Activated effector memory CD4-positive, alpha-beta T cell treated with anti-CD3 and anti-CD28 coated beads, Interleukin-2, amount 50 U/mL, for 16 hours (primary cell): ENCODE measurements at regions not wholly inside any gene's neighbourhood (a gene's known extent, or its start where the extent isn't known, plus 50 kb on each side); places are given as distances from the start of the nearest gene placed in this dataset.
"Not testable (repeated sequence)": the region's sequence is repeated elsewhere in the genome, so short reads cannot be mapped to it uniquely, and the experiment has no call there.

Source experiments
- DNase-seq: peaks from one replicate; pipeline ENCODE4 v3.0.0-alpha.2; 2020

- DNase-seq = no peak
These were observed 336.7 kb downstream of the GJA1 start for GRCh38 chr6:121771937-121772720.

GRCh38 chr6:121776054-121776453 lies 340.6 kb downstream of the GJA1 start:
- no peak for DNase-seq

DNA sequence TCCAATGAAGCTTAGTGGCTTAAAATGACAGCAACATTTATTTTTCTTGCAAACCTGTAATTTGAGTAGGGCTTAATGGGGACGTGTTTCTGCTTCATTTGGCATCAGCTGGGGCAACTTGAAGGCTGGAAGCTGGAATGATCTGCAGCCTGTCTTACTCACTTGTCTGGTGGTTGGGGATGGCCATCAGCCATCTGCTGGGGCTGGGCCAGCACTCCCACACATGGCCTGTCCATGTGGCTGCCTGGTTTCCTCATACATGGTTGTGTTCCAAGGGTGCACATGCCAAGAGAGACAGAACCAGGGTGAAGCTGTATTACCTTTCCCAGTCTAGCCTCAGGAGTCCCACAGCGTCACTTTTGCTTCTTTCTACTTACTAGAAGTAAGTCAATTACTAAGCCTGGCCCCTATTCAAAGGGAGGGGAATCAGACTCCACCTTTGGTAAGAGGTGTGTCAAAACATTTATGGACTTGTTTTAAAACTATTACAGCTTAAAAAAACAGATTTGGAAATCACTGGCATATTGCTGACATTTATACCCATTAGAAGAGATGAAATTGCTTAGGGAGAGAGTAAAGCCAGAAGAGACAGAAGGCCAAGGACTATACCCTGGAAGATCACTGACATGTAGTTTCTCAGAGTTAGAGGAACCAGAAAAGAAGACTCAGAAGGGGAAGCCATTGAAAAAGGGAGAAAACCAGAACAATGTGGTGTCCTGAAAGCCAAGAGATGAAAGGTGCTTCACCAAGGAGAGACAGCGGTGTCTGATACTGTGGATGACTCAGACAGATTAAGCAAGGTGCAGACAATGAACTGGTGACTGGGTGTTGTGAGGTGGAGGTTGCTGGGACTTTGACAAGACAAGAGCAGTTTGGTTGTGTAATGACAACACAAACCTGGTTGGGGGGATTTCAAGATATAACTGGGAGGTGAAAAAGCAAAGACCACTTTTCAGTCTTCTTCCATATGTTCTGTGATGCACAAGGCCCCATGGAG lies 345.2 kb downstream of the GJA1 start:
- no peak for DNase-seq

- DNase-seq = no peak
These were observed 356.2 kb downstream of the GJA1 start for GRCh38 chr6:121791396-121792315.

DNA sequence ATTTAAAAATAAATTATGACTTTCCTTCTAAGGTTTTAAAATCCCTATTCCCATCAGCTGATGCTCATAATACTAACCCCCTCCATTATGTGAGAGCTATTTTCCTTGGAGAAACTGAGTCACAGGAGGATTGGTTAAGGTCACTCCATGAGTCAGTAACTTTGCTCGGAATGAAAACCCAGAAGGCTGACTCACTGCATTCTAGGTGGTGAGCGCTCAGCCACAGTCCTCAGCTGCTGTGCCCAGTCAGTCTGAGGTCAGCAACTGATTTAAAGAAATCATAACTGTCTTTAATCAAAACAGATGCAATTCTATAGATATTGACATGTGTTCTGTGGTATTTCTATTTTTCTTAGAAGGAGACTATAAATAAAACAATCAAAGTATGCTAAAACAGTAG lies 359.2 kb downstream of the GJA1 start:
- DNase-seq = no peak

GRCh38 chr6:121797598-121797997 lies 362.2 kb downstream of the GJA1 start:
- not testable (repeated sequence) for DNase-seq

GRCh38 chr6:121798126-121798525 lies 362.7 kb downstream of the GJA1 start:
- DNase-seq = not testable (repeated sequence)

- no peak for DNase-seq
These were observed 364.1 kb downstream of the GJA1 start for GRCh38 chr6:121799574-121799973.

- no peak for DNase-seq
These were observed 364.6 kb downstream of the GJA1 start for GRCh38 chr6:121800047-121800446.

GRCh38 chr6:121806116-121806515 lies 370.7 kb downstream of the GJA1 start:
- no peak for DNase-seq

- no peak for DNase-seq
These were observed 373.8 kb downstream of the GJA1 start for GRCh38 chr6:121809211-121809610.

GRCh38 chr6:121810158-121811032 lies 374.9 kb downstream of the GJA1 start:
- DNase-seq = no peak

DNA sequence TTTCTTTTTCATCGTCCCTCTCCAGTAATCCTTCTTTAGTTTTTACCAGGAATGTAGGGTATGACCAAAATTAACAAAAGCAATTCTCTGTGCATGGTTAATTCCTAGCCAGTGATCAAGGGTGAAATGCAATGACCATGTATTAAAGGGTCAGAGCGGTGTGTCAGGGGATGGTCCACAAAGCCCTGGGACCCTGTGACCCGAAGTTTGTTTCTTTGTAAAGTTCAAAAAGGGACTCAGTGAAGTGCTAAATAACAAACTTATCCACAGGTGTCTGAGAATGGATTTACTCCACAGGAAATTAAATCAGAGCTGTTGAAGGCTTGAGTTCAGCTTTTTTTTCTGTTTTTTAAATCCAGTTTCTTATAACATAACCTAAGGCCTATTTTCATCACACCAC lies 375.7 kb downstream of the GJA1 start:
- no peak for DNase-seq

DNA sequence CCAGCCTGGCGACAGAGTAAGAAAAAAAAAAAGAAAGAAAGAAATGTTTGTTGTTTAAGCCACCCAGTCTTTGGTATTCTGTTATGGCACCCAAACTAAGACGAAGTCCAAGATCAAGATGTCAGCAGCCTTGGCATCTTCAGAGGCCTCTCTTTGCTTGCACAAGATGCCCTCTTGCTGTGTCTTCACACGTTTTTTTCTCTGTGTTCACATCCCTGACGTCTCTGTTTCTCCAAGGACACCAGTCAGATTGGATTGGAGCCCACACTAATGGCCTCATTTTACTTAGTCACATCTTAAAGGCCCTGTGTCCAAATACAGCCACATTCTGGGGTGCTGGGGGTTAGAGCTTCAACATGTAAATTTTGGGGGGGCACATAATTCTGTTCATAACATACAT lies 380.9 kb downstream of the GJA1 start:
- no peak for DNase-seq

DNA sequence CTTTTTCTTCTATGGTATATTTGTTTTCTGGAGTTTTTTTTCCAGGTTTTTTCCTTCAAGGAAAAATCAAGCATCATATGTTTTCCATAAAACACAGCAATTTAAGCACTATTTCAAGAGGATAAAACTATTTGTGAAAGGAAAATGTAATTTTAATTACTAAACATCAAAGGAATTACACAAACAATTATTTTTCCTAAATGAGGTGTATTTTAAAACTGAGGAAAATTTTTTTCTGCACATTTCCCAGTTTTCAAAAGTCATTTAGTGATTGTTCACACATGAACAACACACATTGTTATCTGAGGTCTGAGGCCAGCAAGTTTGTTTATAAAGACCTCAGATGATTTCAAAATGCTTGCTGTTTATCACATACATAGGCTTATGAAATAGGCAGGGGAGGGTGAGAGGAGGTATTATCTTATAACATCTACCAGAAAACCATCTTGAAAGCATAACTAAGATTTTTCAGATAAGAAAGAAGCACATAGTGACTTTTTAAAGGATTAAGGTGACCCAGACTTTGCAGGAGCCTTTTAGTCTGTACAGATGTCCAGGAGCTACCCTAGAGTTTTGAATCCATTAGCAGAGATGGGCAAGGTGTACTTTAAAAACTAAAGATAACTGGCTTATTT lies 381.6 kb downstream of the GJA1 start:
- DNase-seq = no peak

DNA sequence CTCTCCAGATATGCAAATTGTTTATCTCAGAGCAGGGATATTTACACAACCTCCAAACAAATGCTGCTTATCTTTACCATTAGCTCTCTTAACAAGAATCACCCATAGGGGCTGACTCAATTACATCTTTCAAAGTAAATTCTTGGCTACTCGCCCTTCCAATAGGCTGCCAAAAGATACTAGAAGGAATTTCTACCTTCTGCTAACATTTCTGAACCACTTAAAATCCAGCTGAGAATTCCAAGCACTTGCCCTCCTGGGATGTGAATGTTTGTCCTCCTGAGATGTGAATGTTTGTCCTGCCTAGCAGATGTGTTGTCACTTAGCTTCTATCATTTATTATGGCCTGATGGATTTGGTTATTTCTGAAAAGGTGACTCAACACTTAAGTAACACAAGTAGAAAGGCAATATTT lies 388.0 kb downstream of the GJA1 start:
- DNase-seq = no peak

- no peak for DNase-seq
These were observed 390.8 kb downstream of the GJA1 start for GRCh38 chr6:121826156-121826810.

GRCh38 chr6:121828146-121828886 lies 392.9 kb downstream of the GJA1 start:
- DNase-seq = no peak

DNA sequence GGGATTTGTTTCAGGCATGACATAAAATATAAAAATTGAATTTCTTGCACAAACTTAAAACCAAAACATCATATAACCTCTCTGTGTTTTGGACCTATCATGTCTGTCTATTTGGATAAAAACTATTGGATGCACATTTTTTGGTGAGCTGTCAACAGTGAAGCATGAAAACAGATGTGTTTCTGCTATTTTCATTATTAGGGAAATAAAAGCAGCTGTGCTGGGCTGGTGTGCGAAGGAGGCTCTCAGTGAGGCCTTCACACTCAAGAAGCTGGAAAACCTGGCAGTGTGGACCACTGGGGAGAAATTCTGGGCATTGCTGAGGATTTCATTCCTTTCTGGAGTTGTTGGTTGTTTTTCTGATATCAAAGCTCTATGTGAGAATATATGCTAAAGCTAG lies 395.3 kb downstream of the GJA1 start:
- no peak for DNase-seq

- DNase-seq = no peak
These were observed 400.2 kb downstream of the GJA1 start for GRCh38 chr6:121835662-121836061.
